Endodermal cell (in vitro differentiated cells): ENCODE measurements at regions not wholly inside any gene's neighbourhood (a gene's known extent, or its start where the extent isn't known, plus 50 kb on each side); places are given as distances from the start of the nearest gene placed in this dataset.

Experiments
- DNase-seq: peaks from one replicate; pipeline ENCODE4 v3.0.0-alpha.2; 2017
- H3K27ac ChIP-seq: 2 replicates; pipeline ENCODE4 v1.5.1; 2013; ENCODE audit warnings: mild to moderate bottlenecking, low read depth, low read length, moderate library complexity
- H3K27me3 ChIP-seq: 2 replicates; pipeline ENCODE4 v1.6.1; 2013; ENCODE audit warnings: mild to moderate bottlenecking, low read length, moderate library complexity; ENCODE audit not compliant: insufficient read depth, control insufficient read depth, poor library complexity, severe bottlenecking
- H3K36me3 ChIP-seq: 2 replicates; pipeline ENCODE4 v1.7.0; 2013; ENCODE audit warnings: mild to moderate bottlenecking, low read length, moderate library complexity; ENCODE audit not compliant: control insufficient read depth, insufficient read depth
- H3K4me1 ChIP-seq: one replicate; pipeline ENCODE4 v1.7.0; 2013; ENCODE audit warnings: low read length; ENCODE audit not compliant: control insufficient read depth, insufficient read depth
- H3K4me3 ChIP-seq: 2 replicates; pipeline ENCODE4 v1.5.1; 2013; ENCODE audit warnings: mild to moderate bottlenecking, low read length, moderate library complexity
- H3K9ac ChIP-seq: 2 replicates; pipeline ENCODE4 v1.6.1; 2013; ENCODE audit warnings: mild to moderate bottlenecking, low read length, moderate library complexity; ENCODE audit not compliant: poor library complexity, severe bottlenecking; ENCODE audit errors: extremely low read depth
- H3K9me3 ChIP-seq: 2 replicates; pipeline ENCODE4 v1.6.1; 2013; ENCODE audit warnings: mild to moderate bottlenecking, low read length, moderate library complexity; ENCODE audit not compliant: control insufficient read depth
- H3K27ac Mint-ChIP-seq: 2 replicates; pipeline ENCODE4 v1.8.0; 2020; ENCODE audit warnings: mixed read lengths
- H3K27me3 Mint-ChIP-seq: 2 replicates; pipeline ENCODE4 v1.8.0; 2021; ENCODE audit warnings: mild to moderate bottlenecking, mixed read lengths; ENCODE audit not compliant: insufficient read depth
- H3K36me3 Mint-ChIP-seq: 2 replicates; pipeline ENCODE4 v1.8.0; 2020; ENCODE audit warnings: low read depth, mixed read lengths
- H3K4me1 Mint-ChIP-seq: 2 replicates; pipeline ENCODE4 v1.8.0; 2020; ENCODE audit warnings: mixed read lengths
- H3K4me3 Mint-ChIP-seq: 2 replicates; pipeline ENCODE4 v1.8.0; 2020; ENCODE audit warnings: mild to moderate bottlenecking, moderate library complexity, mixed read lengths
- H3K9me3 Mint-ChIP-seq: 2 replicates; pipeline ENCODE4 v1.8.0; 2020; ENCODE audit warnings: mild to moderate bottlenecking, mixed read lengths
- WGBS, 2 experiments: methylation state at CpG; one replicate each; pipeline versions ENCODE4 v1.1.5 to v1.1.7; 2013; ENCODE audit warnings: missing lambda C conversion rate in 2 of 2, mixed read lengths in 1 of 2; ENCODE audit not compliant: insufficient coverage in 1 of 2, insufficient read length in 1 of 2; 5-methylcytosine and 5-hydroxymethylcytosine counted together
- TF ChIP-seq, protein P1 (sequence below): fragments of 200-600 bp; sonication (generic); conservative IDR thresholded peaks from 2 replicates; pipeline ENCODE4 v1.5.0; 2021; ENCODE audit warnings: antibody characterized with exemption, mild to moderate bottlenecking

DNA sequence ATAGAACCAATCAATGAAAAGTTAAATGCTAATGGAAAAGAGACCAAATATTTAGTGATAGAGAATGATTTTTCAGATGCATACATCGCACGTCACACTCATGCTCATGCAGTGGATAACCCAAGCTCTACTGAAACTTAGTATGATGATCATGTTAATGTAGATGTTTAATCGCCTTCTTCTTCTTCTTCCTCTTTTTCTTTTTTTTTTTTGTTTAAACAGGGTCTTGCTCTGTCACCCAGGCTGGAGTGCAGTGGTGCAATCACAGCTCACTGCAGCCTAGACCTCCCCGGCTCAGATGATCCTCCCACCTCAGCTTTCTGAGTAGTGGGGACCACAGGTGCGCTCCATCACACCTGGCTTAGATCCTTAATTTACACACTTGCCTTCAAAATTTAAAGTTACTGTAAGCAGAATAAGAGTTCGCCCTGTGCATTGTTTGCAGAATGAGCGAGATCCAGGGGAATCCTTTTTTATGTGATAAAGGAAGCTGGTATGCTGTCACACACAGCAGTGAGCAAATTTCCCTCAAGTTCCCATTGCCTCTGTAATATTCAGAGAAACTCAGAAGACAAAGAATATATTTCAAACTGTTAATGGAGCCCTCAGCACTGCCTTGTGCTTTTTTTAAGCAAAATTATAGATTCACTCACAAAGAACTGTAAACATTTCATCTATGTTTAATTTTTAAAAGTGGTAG lies 194.2 kb upstream of the SGK1 start:
- Histone ChIP-seq H3K27me3 (no peaks in the 10 kb centered on the region), H3K36me3 (no peaks in the 10 kb centered on the region), H3K4me1 (no peaks in the 10 kb centered on the region), H3K9me3 (no peaks in the 10 kb centered on the region), H3K27ac (no peak overlapping the region), H3K4me3 (no peak overlapping the region), H3K9ac (no peak overlapping the region)
- Mint-ChIP-seq H3K27me3 (no peaks in the 10 kb centered on the region), H3K4me1 (peaks cover 12% of the 10 kb centered on the region), H3K36me3 (no peaks in the 10 kb centered on the region), H3K4me3 (no peak overlapping the region), H3K9me3 (no peaks in the 10 kb centered on the region), H3K27ac (no peak overlapping the region)
- TF ChIP-seq, protein P1, sequence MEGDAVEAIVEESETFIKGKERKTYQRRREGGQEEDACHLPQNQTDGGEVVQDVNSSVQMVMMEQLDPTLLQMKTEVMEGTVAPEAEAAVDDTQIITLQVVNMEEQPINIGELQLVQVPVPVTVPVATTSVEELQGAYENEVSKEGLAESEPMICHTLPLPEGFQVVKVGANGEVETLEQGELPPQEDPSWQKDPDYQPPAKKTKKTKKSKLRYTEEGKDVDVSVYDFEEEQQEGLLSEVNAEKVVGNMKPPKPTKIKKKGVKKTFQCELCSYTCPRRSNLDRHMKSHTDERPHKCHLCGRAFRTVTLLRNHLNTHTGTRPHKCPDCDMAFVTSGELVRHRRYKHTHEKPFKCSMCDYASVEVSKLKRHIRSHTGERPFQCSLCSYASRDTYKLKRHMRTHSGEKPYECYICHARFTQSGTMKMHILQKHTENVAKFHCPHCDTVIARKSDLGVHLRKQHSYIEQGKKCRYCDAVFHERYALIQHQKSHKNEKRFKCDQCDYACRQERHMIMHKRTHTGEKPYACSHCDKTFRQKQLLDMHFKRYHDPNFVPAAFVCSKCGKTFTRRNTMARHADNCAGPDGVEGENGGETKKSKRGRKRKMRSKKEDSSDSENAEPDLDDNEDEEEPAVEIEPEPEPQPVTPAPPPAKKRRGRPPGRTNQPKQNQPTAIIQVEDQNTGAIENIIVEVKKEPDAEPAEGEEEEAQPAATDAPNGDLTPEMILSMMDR: no peak
- 92 to 94% methylated on average over 2 to 6 of the region's 7 CpGs for whole genome bisulfite sequencing, 2 experiments
- DNase-seq: no peak

DNA sequence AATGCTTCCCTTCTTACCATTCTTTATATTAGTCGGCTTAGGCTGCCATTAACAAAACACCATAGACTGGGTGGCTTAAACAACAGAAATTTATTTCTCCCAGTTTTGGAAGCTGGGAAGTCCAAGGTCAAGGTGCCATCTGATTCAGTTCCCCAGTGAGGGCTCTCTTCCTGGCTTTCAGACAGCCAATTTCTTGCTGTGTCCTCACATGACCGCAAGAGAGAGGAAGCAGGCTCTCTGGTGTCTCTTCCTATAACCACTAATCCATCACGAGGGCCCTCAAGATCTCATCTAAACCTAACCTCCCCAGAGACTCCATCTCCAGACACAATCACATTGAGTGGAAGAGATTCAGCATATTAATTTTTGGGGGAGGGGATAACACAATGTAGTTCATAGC lies 193.0 kb upstream of the SGK1 start:
- no peaks in the 10 kb centered on the region for H3K36me3 ChIP-seq
- DNase-seq: no peak
- H3K4me1 ChIP-seq: no peaks in the 10 kb centered on the region
- no peak overlapping the region for H3K27ac Mint-ChIP-seq
- no peaks in the 10 kb centered on the region for H3K27me3 Mint-ChIP-seq
- WGBS, 2 experiments: 92% methylated on average over 3 of the region's 3 CpGs; no CpG with 5 or more reads in 1 of the 2 experiments
- no peaks in the 10 kb centered on the region for H3K9me3 ChIP-seq
- H3K4me3 Mint-ChIP-seq: no peak overlapping the region
- no peak overlapping the region for H3K27ac ChIP-seq
- no peak overlapping the region for H3K9ac ChIP-seq
- no peak overlapping the region for H3K4me3 ChIP-seq
- TF ChIP-seq, protein P1: no peak
- peaks cover 10% of the 10 kb centered on the region for H3K4me1 Mint-ChIP-seq
- no peaks in the 10 kb centered on the region for H3K9me3 Mint-ChIP-seq
- no peaks in the 10 kb centered on the region for H3K36me3 Mint-ChIP-seq
- H3K27me3 ChIP-seq: no peaks in the 10 kb centered on the region

GRCh38 chr6:134510142-134510541 lies 192.2 kb upstream of the SGK1 start:
- no peaks in the 10 kb centered on the region for H3K36me3 Mint-ChIP-seq
- no peak overlapping the region for H3K4me3 Mint-ChIP-seq
- no peak overlapping the region for H3K27ac ChIP-seq
- H3K27ac Mint-ChIP-seq: no peak overlapping the region
- no peaks in the 10 kb centered on the region for H3K36me3 ChIP-seq
- no peaks in the 10 kb centered on the region for H3K4me1 ChIP-seq
- TF ChIP-seq, protein P1: no peak
- no peaks in the 10 kb centered on the region for H3K9me3 Mint-ChIP-seq
- H3K9me3 ChIP-seq: no peaks in the 10 kb centered on the region
- no peaks in the 10 kb centered on the region for H3K27me3 Mint-ChIP-seq
- no peak for DNase-seq
- no peak overlapping the region for H3K9ac ChIP-seq
- no peak overlapping the region for H3K4me3 ChIP-seq
- no peaks in the 10 kb centered on the region for H3K27me3 ChIP-seq
- H3K4me1 Mint-ChIP-seq: peaks cover 10% of the 10 kb centered on the region
- WGBS, 2 experiments: 89 to 100% methylated on average over 4 of the region's 4 CpGs
